ENCODE measurements at regions not wholly inside any gene's neighbourhood (a gene's known extent, or its start where the extent isn't known, plus 50 kb on each side); places are given as distances from the start of the nearest gene placed in this dataset.

DNA sequence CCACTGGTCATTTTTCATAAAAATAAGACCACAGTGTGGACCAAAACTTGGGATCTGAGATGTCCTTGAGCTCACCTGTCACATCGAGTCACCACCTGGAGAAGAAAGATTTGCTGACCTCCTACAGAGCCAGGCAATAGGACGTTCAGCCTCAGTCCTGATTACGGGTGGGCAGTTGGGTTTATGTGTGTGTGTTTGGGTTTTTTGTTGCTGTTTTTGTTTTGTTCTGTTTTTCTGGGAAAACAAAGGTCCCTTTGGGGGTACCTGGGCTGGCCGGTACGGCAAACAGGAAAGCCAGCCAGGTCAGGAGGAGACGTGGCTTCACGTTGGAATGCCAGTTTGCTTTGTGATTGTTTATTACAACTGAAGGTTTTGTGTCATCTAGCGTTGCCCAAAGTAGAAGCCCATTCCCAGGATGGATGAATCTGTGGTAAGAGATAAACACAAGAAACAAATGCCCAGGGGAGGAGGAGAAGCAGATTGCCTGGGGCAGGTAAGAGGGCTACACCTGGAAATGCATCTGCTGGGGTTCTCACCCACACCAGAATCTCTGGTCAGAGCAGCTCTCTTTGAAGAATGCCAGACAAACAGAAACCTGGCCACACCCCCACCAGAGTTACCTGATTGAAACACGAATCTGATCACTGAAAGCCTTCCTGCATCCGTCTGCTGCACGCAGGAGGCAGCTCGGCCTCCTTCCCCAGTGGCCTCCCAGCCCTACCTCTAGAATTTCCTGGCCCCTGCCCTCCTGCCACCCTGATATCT lies 100.1 kb upstream of the DIO3 start:
- TF ChIP-seq EZH2 (IDR thresholded peaks at IDR 0.05; ENCODE audit: insufficient read depth, poor library complexity, severe bottlenecking) (no peak), EZH2phosphoT487 (IDR thresholded peaks at IDR 0.05; ENCODE audit: insufficient read depth, low read depth) (no peak)
